Ecto neural progenitor cell (in vitro differentiated cells): ENCODE measurements at regions not wholly inside any gene's neighbourhood (a gene's known extent, or its start where the extent isn't known, plus 50 kb on each side); places are given as distances from the start of the nearest gene placed in this dataset.
A peak's percentile ranks its signal among the peaks of the same experiment; 100 is the strongest.

ENCODE experiments used
- DNase-seq: peaks from one replicate; pipeline ENCODE4 v3.0.0-alpha.2; 2018; ENCODE audit warnings: low spot score

DNA sequence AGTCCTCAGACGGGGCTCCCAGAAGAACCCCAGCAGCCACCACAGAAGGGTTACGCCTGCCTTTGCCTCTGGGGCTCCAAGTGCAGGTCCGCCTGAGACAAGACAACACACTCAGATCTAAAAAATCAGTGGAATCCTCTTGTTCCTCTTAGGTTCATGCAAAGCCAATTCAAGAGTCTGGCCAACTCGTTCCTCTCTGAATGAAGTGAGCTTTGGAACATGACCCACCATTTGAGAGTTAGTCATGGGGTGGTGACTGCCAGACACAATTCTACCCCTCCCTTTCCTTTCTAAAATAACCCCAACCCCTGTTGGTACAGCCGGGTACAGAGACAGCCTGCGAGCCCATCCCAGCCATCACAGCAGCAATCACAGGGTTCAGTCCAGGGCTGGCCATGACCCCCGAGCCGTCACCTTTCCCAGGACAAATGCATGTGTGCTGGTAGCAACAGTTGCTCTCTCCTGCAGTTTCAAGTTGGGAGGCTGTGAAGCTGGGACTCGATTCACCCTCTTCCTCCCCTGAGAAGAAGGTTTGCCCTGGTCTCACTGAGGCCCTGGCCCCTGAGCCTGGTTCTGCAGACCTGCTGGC lies 183.1 kb upstream of the SH3BP4 start:
- DNase-seq = no peak

DNA sequence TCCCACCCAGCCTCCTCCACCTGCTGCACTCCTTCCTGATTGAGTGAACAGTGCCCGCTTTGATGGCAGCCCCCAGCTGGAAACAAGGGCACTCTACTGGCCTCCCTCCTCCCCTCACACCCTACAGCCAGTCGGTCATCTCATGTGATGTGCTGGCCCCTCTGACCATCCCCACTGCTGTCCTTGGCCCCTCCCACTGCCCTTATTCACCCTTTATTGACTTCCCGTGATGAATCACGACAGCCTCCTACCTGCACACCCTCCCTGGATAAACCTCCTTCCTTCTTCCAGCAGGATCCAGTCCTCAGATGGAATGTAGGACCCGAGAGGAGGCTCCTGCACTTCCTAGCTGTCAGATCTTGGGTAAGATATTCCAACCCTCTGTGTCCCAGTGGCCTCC lies 186.5 kb upstream of the SH3BP4 start:
- no peak for DNase-seq

DNA sequence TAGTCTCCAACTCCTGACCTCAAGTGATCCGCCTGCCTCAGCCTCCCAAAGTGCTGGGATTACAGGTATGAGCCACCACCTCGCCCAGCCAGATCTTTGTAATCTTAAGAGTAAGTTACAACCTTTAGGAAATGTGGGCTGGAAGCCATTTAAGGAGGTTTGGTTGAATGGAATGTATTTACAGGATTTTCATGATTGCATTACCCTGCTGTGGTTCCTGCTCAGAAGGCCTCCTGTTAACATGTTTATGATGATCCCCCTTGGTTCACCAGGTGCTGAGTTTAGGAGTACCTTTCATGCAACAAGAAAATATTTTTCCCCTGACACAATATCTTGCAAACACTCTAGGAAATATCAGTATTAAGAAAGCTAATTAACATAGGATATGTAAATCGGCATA lies 187.4 kb upstream of the SH3BP4 start:
- no peak for DNase-seq

DNA sequence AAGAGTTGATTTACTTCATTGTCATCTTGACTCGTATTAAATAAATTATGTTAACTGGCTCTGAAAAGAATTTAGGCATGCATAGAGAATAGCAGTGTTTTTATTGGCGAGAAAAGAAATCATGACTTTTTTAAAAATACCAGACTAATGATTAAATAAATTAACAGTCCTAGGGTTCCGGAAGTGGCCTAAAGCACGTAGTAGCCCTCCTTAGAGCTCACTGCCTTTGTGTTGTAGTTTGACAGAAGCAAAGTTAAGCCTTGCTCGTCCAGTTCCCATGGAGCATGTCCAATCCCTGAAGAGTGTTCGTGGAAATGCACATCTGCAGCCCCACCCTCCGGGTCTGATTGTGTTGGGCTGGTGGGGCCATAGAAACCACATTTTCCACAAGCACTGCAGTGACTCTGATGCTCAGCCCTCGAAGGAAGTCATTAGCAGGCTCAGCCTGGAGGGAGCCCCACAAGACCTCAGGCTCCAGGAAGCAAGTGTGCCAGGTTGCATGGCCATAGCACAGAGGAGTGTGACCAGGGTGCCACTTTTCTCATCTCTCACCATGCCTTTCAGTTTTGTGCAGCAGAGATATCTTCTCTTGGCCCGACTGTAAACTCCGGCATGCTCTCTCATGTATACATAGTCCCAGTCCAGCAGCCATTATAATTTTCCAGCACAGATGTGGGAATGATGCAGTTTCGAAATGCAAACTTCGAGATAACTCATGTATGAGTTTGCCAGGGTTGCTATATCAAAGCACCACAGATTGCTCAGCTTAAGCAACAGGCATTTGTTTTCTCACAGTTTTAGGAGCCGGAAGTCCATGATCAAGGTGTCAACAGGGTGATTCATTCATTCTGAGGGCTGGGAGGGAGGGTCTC lies 188.6 kb upstream of the SH3BP4 start:
- DNase-seq = no peak

DNA sequence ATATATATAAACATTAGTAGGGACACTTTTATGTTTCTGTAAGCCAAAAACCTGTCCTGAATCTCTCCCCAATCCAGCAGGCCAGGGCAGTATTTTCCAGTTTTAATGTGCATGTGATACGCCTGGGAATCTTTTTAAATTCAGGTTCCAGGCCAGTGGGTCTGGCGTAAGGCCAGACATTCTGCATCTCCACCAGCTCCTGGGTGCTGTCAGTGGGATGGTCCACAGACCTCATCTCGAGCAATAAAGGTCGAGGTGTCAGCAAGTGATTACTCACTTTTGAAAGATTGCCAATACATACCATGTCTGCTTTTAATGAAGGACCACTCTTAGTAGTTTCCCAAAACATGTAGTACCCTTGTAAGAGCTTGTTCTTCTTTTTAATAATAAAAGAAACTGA lies 189.9 kb upstream of the SH3BP4 start:
- DNase-seq = no peak

DNA sequence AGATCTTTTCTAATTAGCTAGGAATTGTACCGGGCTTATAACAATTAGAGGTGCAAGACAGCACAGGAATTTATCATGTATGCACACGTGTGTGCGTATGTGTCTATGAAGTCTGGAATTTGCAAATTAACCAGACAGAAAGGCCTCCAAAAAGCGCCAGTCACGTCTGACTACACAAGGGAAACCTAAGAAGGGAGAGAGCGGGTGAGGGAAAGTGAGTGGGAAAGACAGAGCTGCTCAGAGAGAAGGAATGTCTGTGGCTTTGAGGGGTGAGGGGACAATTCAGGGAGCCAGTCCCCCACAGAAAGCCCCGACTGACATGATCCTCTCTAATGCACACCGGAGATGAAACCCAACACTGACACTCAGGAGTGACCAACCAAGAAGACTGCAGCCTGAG lies 197.7 kb upstream of the SH3BP4 start:
- DNase-seq = no peak

DNA sequence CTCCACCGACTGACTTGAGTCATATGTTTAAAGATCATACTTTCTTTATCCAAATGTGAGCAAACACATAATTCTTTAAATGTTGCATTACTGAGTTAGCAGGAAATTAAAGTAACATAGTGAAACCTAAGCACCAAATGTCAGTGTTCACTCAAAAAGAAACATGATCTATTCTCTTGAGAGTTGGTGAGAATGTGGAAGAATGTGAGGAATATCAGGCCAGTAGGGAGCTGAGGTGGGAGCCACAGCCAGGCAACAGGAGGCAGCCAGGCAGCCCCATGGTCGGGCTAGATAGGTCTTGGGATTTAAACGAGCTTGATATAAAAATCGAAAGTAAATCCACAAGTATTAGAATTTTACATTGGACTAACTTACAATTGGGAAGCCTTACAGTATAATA lies 198.1 kb upstream of the SH3BP4 start:
- no peak for DNase-seq

DNA sequence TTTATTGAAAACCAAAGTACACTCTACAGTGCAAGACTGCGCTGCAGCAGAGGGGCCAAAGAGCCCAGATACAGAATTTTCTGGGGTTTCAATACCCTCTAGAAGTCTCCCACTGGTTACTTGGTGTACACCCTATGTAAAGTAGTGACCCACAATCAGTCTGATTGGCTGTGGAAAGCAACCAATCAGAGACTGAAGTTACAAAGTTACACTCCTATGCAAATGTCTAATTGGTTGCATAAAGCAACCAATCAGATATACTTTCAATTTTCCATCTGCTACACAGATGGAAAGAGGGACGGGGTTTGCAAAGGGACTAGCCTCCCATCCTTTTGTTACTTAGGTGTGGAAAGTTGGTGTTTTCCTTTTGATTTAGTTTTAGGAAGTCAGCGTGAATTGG lies 198.9 kb upstream of the SH3BP4 start:
- no peak for DNase-seq

DNA sequence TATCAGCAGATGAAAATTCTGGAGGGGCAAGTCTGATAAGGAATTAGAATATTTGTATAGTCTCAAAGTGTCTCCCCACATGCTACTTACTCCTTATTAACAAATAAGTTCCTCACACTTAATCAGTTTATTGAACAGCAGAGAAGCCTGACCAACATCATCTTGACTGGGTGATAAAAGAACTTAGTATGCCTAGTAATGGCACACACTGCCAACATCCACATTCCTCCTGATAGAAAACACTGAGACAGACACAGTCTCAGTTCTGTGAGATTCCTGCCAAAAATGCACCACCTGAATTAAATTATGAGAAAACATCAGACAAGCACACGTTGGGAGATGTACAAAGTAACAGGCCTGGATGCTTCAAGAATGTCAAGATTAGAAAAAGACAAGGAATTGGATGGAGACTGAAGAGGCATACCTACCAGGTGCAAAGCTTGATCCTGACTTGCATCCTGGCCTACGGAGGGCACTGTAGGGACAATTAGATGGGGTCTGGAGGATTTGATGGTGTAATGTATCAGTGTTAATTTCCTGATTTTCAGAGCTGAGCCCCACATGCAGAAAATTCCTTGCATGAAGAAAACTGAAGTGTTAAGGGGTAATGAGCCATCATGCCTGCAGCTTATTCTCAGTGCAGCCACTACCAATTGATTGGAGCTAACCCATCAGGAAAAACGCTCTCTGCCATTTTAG lies 200.4 kb upstream of the SH3BP4 start:
- no peak for DNase-seq

DNA sequence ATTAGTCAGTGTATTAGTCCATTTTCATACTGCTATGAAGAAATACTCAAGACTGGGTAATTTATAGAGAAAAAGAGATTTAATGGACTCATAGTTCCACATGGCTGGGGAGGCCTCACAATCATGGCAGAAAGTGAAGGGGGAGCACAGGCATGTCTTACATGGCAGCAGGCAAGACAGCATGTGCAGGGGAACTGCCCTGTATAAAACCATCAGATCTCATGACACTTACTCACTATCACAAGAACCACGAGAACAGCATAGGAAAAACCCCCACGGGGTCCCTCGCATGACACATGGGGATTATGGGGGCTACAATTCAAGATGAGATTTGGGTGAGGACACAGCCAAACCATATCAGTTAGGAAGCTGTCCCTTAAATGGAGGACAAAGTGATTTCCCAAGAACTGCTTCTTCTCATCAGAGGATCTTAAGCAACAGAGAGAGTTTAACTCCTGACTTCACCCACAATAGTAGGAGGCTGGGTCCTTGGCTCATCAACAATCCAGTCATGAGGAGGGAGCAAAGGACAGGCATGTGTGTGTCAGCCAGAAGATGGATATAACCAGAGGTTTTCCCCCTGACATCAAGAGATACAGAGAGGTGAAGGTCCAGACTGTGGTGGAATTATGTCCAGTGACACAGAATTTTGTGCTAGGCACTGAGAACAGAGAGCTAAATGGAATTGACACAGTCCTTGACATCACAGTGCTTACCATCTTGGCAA lies 203.8 kb upstream of the SH3BP4 start:
- DNase-seq = no peak

DNA sequence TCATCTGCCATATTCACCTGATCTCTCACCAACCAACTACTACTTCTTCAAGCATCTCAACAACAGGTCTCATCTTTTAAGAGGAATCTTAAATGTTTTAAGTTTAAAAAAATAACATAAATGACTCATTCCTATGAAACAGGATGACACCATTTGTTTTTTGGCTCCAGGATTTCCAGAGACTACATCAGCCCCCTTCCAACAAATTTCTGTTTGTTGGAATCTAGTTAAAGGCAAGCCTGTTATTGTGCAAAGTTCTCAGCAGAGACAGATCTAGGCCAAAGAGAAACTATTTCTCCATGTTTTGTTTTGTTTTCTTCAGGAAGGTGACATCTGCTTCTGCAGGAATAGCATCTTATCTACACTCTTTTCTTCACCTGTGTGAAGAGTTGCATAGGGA lies 204.8 kb upstream of the SH3BP4 start:
- DNase-seq = no peak

DNA sequence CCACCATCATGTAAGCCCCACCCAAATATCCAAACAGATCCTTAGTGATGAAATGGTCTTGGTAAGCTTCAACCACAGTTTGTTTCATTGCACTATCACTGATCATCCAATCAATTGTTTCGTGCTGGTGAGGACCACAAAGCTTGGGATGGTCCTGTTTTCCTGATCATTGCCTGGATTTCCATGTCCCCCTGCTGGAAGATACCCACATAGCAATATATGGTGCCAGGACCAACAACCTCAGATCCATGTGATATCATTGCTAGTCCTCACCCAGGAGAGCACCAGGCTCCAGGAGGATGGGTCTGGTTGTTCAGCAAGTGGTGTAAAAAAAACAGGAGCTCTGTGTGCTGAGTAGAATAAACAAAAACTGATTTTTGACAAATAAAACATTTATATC lies 206.5 kb upstream of the SH3BP4 start:
- DNase-seq = no peak

DNA sequence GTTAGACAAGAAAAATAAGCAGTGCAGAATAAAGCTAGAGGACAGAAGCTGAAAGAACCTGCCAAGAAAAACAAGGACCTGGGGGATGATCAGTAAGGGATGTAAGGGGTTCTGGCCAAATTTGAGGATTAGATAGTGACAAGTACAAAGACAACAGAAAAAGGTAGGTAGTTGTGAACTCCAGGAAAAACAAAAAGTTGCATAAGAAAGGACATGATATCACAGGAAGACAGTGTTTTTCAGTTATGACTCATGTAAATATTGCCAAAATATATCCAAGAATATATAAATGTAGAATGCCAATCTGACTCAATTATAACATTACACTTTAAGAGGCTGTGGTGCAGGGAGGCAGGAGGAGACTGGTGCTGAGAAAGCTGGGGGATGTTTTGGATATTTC lies 209.8 kb upstream of the SH3BP4 start:
- no peak for DNase-seq

DNA sequence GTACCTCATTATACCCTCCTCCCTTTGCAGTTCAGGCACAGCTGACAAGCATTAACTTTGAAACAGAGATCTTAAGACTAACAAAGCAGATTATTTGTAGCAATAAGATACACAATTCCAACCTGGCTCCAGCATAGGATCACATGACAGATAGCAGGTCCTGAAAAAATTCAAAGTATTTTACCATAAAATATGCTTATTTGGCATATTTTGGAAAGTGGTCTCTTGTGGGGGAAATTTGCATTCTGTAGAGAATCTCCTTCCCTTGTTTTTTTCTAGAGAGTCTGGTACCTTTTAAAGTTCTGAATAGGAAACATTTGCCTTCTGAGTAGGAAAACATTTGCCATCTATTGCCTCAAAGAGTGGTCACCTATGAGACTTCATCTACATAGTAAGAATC lies 212.8 kb upstream of the SH3BP4 start:
- DNase-seq = no peak

DNA sequence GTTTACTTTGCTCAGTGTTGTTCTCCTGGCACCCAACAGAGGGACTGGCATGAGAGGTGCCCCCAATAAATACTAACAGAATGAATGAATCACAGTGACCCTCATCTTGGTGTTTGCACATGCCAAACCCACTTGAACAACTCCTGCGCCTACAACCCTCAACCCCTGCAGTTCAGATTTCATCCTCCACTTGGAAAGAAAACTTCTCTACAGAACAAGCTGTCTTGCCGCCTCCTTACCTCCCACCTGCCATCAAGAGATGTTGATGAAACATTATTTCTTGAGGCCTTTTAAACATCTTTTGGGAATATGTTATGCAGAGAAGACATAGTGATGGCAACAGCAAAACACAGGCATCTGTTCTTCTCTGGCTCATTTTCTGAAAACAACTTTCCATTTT lies 216.0 kb upstream of the SH3BP4 start:
- no peak for DNase-seq

DNA sequence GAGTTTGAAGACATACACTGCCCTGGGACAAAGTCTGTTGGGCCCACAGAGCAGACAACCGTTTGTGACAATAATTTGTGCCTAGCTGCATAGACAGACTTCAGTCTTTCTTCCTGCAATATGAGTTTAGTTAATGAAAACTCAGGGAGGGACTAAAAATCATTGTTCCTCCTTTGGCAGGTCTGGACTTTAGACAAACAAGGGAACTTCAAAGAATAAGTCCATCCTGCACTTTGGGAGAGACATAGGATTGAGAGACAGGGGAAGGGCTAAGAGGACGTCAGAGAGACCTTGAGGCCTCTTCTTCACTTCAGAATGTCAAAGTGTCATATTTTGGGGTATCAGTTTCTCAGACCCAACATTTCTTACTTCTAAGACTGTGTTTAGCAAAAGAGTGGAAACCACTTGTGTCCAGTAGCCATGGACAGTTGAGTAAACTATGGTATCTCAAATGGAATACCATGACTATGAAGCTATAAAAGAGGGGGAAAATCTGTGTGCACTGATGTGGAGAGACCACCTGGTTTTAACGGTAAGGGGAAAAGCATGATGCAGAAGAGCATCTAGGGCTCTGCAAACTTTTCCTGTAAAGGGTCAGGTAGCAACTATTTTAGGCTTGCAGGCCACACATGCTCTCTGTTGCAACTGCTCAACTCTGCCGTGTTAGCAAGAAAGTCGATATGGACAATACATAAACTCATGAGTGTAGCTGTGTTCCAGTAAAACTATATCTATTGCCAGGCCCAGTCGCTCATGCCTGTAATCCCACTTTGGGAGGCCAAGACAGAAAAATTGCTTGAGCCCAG lies 217.8 kb upstream of the SH3BP4 start:
- DNase-seq = no peak

DNA sequence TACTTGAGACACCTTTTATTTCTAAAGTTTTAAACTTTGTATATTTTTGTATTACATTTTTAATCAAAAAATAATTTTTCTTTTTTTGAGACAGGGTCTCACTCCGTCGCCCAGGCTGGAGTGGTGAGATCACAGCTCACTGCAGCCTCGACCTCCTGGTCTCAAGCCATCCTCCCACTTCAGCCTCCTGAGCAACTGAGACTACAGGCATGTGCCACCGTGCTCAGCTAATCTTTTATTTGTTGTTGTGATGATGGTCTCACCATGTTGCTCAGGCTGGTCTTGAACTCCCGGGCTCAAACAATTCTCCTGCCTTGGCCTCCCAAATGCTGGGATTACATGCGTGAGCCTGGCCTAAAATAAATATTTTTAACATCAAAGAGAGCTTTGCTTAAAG lies 218.7 kb upstream of the SH3BP4 start:
- DNase-seq = peak; percentile 9

DNA sequence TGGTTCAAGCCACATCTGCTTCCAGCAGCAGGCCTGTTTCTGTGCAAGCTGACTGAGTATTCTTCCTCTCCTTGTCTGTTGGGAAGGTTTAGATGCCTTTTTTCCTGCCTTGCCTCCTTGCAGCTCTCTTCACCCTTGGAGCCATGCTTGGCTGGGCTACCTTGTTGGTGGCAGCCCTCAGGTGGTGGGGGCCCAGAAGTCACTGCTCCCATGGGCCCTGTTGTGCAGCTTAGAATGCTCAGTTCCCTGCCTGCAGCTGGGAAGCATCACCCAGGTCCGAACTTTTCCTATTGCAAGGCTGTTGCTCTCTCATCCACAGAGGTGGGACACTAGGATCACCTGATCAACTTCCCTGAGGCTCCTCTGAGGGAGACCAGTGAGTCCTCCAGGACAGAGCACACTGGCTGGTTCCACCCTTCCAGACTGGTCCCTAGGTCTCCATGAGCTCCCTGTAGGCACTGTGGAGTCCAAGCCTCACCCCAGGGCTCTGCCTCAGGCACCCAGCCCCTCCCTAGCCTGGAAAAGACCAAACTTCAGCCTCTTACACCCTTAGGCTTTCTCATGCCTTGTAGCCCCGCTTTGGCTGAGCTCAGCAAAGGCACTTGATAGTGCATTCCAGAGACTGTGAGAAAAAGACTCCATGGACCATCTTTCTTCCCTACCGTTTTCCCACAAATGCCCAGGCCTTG lies 219.3 kb upstream of the SH3BP4 start:
- peak; percentile 33 for DNase-seq

DNA sequence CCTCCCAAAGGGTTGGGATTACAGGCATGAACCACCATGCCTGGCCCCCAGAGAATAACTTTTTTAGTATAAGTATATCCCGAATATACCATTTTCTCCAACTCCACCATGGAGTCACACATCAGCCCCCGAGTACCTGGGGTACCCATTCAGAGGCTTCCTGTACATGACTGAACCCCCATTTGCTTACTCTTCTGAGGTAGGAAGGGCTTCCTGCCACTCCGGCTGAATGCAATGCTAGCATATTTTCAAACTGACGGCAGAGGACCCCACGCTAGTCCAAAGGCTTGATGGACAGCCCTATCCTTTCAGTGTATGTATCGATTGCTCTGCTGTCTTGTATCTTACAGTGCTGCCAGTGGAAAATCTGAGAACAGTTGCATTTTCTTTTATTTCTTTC lies 220.6 kb upstream of the SH3BP4 start:
- peak; percentile 14 for DNase-seq

DNA sequence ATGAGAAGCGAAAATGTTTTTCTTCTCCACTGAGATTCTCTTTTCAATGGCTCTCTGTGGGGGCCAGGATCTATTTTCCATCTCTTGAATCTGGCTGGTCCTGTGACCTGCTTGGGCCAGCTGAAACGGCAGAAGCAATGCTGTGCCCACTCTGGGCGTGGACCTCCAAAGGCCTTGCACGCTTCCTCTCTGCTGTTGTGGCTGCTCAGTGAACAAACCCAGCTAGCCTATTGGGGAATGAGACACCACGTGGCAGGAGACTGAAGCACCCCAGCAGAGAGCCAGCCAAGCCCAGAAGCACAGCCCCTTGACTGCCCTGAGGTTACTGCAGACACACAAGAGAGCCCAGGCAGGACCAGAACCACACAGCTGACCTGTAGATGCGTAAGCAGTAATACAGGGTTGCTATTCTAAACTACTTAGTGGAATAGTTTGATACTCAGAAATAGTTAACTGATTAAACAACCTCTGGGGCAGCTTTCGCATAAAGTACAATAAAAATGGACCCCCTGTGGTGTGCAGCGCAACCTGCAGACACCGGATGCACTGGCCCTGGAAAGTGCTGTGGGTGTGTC lies 221.7 kb upstream of the SH3BP4 start:
- peak; percentile 48 for DNase-seq
